ENCODE measurements at regions not wholly inside any gene's neighbourhood (a gene's known extent, or its start where the extent isn't known, plus 50 kb on each side); places are given as distances from the start of the nearest gene placed in this dataset.

DNA sequence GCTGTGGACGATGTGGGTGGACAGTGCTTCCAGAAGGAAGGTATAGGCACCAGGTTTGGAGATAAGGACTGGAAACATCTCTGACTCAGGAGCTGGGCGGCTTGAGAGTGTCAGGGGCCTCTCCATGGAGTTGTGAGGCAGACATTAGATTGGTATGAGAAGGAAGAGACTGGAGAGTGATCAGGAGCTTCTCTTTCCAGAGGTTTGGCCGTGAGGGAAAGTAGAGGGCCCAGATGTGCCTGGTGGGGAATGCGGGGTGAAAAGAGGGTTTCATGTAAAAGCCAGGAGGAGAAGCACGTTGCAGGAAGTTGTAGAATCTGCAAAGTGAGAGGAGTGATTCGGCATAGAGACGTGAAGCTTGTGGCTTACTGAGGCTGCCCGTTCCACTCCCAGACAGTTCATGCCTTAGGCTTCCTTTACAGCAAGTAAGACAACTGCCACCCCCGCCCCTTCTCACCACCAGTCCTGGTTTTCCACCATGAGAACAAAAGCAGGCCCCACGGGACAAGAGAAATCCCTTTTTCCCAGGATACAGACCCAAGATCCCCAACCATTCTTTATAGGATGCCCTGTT, 166.3 kb upstream of the HDAC4 start:
- Histone ChIP-seq H3K27ac (ENCODE audit: insufficient read depth, low read length) (no peak overlapping the region), H3K4me1 (ENCODE audit: control insufficient read depth, extremely low read depth, insufficient read depth, low read length) (no peaks in the 10 kb centered on the region), H3K4me3 (replicated peaks in 1 of 4; ENCODE audit: control extremely low read depth in 1 of 4, insufficient read depth in 1 of 4, low read depth in 3 of 4, low read length in 4 of 4) (no peak overlapping the region), H3K9ac (ENCODE audit: insufficient read depth, low read length) (no peak overlapping the region), H3K36me3 (ENCODE audit: control insufficient read depth, insufficient read depth, low read length) (no peaks in the 10 kb centered on the region), H3K27me3 (ENCODE audit: control insufficient read depth, insufficient read depth, low read length) (no peaks in the 10 kb centered on the region), H3K79me2 (ENCODE audit: control insufficient read depth, insufficient read depth, low read length) (no peaks in the 10 kb centered on the region), H4K20me1 (ENCODE audit: control insufficient read depth, extremely low read depth, insufficient read depth, low read length) (no peaks in the 10 kb centered on the region), H3K4me2 (ENCODE audit: extremely low read depth, insufficient read depth, low read length) (no peak overlapping the region), H2AFZ (ENCODE audit: low read length) (no peak overlapping the region), H3K9me3 (ENCODE audit: control insufficient read depth, insufficient read depth, low read depth, low read length) (no peaks in the 10 kb centered on the region)
- TF ChIP-seq EZH2 (IDR thresholded peaks at IDR 0.05; ENCODE audit: low read length, missing control alignments): no peak
- TF ChIP-seq, protein P1, sequence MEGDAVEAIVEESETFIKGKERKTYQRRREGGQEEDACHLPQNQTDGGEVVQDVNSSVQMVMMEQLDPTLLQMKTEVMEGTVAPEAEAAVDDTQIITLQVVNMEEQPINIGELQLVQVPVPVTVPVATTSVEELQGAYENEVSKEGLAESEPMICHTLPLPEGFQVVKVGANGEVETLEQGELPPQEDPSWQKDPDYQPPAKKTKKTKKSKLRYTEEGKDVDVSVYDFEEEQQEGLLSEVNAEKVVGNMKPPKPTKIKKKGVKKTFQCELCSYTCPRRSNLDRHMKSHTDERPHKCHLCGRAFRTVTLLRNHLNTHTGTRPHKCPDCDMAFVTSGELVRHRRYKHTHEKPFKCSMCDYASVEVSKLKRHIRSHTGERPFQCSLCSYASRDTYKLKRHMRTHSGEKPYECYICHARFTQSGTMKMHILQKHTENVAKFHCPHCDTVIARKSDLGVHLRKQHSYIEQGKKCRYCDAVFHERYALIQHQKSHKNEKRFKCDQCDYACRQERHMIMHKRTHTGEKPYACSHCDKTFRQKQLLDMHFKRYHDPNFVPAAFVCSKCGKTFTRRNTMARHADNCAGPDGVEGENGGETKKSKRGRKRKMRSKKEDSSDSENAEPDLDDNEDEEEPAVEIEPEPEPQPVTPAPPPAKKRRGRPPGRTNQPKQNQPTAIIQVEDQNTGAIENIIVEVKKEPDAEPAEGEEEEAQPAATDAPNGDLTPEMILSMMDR (conservative IDR thresholded peaks at IDR 0.05 in 1 of 2, IDR thresholded peaks at IDR 0.05 in 1 of 2; ENCODE audit: low read depth in 1 of 2, low read length in 2 of 2): no peak
- no peak for DNase-seq (ENCODE audit: low read depth in 2 of 2)

DNA sequence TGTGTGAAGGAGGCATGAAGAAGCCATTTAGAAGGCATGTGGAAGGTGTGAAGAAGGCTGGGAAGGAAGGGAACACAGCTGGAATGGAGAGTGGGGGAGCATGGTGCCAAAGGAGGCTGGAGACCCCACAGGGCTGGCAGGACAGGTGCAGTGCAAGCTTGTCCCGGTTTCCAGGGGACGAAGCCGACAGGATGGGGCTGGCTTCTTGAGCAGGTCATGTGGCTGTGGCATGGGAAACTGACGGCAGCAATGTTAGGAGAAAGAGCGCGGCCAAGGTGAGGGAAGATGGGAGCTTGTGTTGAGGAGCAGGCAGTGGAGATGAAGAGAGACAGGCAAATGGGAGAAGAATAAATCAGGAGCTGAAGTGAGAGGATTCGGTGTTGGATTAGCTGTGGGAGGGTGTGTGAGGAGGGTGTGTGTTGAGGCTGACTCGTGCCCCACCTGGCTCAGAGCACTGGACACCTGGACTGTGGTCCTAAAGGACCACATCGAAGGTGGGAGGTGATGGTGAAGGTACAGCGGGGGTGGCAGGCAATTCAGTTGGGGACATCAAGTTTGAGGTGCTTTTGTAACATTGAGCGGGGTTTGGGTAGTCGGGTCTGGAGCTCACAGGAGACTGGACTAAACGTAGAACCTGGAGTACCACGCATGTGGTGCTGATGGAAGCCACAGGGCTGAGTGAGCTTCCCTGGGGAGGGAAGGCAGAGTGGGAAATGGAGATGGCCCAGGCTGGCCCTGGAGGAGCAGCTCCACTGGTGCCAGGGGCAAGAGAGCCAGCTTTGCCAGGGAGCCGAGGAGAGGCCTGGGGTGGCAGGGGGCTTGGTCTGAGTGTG, 165.6 kb upstream of the HDAC4 start:
- H3K4me1 ChIP-seq (ENCODE audit: control insufficient read depth, extremely low read depth, insufficient read depth, low read length): no peaks in the 10 kb centered on the region
- no peaks in the 10 kb centered on the region for H3K79me2 ChIP-seq (ENCODE audit: control insufficient read depth, insufficient read depth, low read length)
- H3K9ac ChIP-seq (ENCODE audit: insufficient read depth, low read length): no peak overlapping the region
- H3K4me3 ChIP-seq (replicated peaks in 1 of 4; ENCODE audit: control extremely low read depth in 1 of 4, insufficient read depth in 1 of 4, low read depth in 3 of 4, low read length in 4 of 4): no peak overlapping the region
- TF ChIP-seq EZH2 (IDR thresholded peaks at IDR 0.05; ENCODE audit: low read length, missing control alignments): no peak
- TF ChIP-seq, protein P1 (conservative IDR thresholded peaks at IDR 0.05 in 1 of 2, IDR thresholded peaks at IDR 0.05 in 1 of 2; ENCODE audit: low read depth in 1 of 2, low read length in 2 of 2): no peak
- H3K27me3 ChIP-seq (ENCODE audit: control insufficient read depth, insufficient read depth, low read length): no peaks in the 10 kb centered on the region
- H4K20me1 ChIP-seq (ENCODE audit: control insufficient read depth, extremely low read depth, insufficient read depth, low read length): no peaks in the 10 kb centered on the region
- H3K4me2 ChIP-seq (ENCODE audit: extremely low read depth, insufficient read depth, low read length): no peak overlapping the region
- H2AFZ ChIP-seq (ENCODE audit: low read length): no peak overlapping the region
- no peak overlapping the region for H3K27ac ChIP-seq (ENCODE audit: insufficient read depth, low read length)
- H3K9me3 ChIP-seq (ENCODE audit: control insufficient read depth, insufficient read depth, low read depth, low read length): no peaks in the 10 kb centered on the region
- no peak for DNase-seq (ENCODE audit: low read depth in 2 of 2)
- no peaks in the 10 kb centered on the region for H3K36me3 ChIP-seq (ENCODE audit: control insufficient read depth, insufficient read depth, low read length)

DNA sequence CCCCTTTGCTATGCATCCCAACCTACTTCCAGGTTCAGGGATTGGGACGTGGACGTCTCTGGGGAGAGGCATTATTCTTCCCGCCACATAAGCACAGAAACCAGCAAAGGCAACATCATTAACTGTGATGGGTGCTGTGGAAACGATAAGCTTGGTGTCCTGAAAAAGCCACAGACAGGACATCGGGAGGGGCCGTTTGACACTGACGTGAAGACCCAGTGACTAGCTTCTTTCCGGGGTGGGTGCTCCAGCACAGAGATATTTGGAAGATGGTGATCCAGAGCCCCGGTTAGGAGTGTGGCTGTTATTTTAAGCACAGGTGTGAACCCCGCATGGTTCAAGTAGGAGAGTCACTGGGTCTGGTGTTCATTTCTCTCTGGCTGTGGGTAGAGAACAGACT, 163.8 kb upstream of the HDAC4 start:
- no peak for TF ChIP-seq EZH2 (IDR thresholded peaks at IDR 0.05; ENCODE audit: low read length, missing control alignments)
- TF ChIP-seq, protein P1 (conservative IDR thresholded peaks at IDR 0.05 in 1 of 2, IDR thresholded peaks at IDR 0.05 in 1 of 2; ENCODE audit: low read depth in 1 of 2, low read length in 2 of 2): no peak
- Histone ChIP-seq H3K4me3 (replicated peaks in 1 of 4; ENCODE audit: control extremely low read depth in 1 of 4, insufficient read depth in 1 of 4, low read depth in 3 of 4, low read length in 4 of 4) (no peak overlapping the region), H3K79me2 (ENCODE audit: control insufficient read depth, insufficient read depth, low read length) (no peaks in the 10 kb centered on the region), H3K27ac (ENCODE audit: insufficient read depth, low read length) (no peak overlapping the region), H3K9ac (ENCODE audit: insufficient read depth, low read length) (no peak overlapping the region), H3K4me2 (ENCODE audit: extremely low read depth, insufficient read depth, low read length) (no peak overlapping the region), H3K27me3 (ENCODE audit: control insufficient read depth, insufficient read depth, low read length) (no peaks in the 10 kb centered on the region), H3K4me1 (ENCODE audit: control insufficient read depth, extremely low read depth, insufficient read depth, low read length) (no peaks in the 10 kb centered on the region), H2AFZ (ENCODE audit: low read length) (no peak overlapping the region), H3K36me3 (ENCODE audit: control insufficient read depth, insufficient read depth, low read length) (no peaks in the 10 kb centered on the region), H3K9me3 (ENCODE audit: control insufficient read depth, insufficient read depth, low read depth, low read length) (no peaks in the 10 kb centered on the region), H4K20me1 (ENCODE audit: control insufficient read depth, extremely low read depth, insufficient read depth, low read length) (no peaks in the 10 kb centered on the region)
- DNase-seq (ENCODE audit: low read depth in 2 of 2): no peak
